ENCODE measurements at regions not wholly inside any gene's neighbourhood (a gene's known extent, or its start where the extent isn't known, plus 50 kb on each side); places are given as distances from the start of the nearest gene placed in this dataset.

- no peak for DNase-seq
- no peak for TF ChIP-seq GATA1 (IDR thresholded peaks at IDR 0.05; ENCODE audit: low read depth, low read length)
Measured at GRCh38 chr3:103075282-103075681, 640.5 kb downstream of the ZPLD1 start.

GRCh38 chr3:103077910-103078309 lies 643.1 kb downstream of the ZPLD1 start:
- TF ChIP-seq POLR2A (IDR thresholded peaks at IDR 0.05; ENCODE audit: low read length) (no peak), GATA1 (IDR thresholded peaks at IDR 0.05; ENCODE audit: low read depth, low read length) (no peak)

GRCh38 chr3:103082501-103082900 lies 647.7 kb downstream of the ZPLD1 start:
- TF ChIP-seq POLR2A (IDR thresholded peaks at IDR 0.05; ENCODE audit: low read length): no peak
- TF ChIP-seq GATA1 (IDR thresholded peaks at IDR 0.05; ENCODE audit: low read depth, low read length): no peak
- no peak for DNase-seq

More at GRCh38 chr3:103077910-103078309, 643.1 kb downstream of the ZPLD1 start:
- no peak for DNase-seq

DNA sequence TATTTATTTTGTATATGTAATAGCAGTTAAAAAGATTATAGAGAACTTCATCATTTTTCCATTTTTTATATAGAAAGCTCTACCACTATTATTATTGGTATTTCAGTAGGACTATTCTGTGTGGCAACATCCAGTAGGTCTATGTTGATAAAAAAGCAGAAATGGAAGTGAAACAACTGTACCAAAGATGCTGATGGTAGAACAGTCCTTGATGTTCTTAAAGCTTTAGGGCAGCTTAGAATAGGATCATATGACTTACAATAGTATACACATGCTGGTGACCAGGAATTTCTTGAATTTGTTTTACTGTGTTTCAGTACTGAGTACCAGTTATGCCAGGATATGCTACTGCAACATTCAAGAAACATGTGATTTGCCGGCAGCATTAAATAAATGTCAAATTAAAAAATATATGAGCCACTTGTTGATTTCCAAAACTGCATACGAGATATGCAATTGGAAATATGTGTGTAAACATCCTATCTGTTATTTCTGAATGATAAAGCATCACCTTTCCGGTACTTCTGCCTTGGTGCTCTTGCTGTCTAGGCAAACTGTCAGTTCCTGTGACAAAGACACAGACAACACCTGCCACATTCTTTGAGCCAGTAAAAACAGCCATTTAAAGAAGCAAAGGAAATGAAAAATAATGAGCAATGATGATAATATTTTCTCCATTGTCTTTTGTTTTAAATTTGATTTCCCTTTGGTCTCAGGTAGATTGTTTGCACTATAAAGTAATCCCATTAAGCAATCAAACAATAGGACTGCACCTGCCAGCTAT lies 649.2 kb downstream of the ZPLD1 start:
- DNase-seq: no peak
- TF ChIP-seq GATA1 (IDR thresholded peaks at IDR 0.05; ENCODE audit: low read depth, low read length) (no peak), POLR2A (IDR thresholded peaks at IDR 0.05; ENCODE audit: low read length) (no peak)

DNA sequence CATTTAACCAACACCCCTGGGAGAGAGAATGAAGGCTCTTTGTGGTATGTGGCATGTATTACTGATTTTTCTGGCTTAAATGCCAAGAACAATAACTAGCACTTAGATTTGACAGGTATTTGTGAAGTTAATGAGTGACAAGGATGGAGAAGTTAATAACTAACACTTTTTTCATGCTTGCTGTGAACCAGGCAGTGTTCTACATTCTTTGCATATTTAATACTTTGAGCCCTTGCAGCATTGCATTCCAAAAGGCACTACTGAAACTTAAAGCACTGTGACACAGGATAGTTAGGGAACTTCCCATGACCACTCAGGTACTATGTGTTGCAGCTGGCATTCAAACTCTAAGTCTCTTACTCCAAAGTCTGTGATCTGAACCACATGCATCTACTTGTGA lies 650.6 kb downstream of the ZPLD1 start:
- no peak for DNase-seq
- TF ChIP-seq POLR2A (IDR thresholded peaks at IDR 0.05; ENCODE audit: low read length) (no peak), GATA1 (IDR thresholded peaks at IDR 0.05; ENCODE audit: low read depth, low read length) (no peak)

DNA sequence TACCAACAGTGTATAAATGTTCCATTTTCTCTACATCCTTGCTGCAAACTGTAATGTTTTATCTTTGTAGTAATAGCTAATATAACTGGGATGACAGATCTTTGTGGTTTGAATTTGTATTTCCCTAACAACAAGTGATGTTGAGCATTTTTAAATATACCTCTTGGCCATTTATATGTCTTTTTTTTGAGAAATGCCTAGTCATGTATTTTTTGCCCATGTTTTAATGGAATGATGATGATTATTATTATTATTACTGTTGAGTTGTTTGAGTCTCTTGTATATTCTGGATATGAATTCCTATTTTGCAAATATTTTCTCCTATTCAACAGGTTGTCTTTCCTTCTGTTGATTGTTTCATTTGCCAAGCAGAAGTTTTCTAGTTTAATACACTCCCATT lies 654.9 kb downstream of the ZPLD1 start:
- no peak for TF ChIP-seq GATA1 (IDR thresholded peaks at IDR 0.05; ENCODE audit: low read depth, low read length)
- no peak for TF ChIP-seq POLR2A (IDR thresholded peaks at IDR 0.05; ENCODE audit: low read length)
- no peak for DNase-seq

GRCh38 chr3:103105206-103105605 lies 670.4 kb downstream of the ZPLD1 start:
- no peak for TF ChIP-seq GATA1 (IDR thresholded peaks at IDR 0.05; ENCODE audit: low read depth, low read length)
- no peak for TF ChIP-seq POLR2A (IDR thresholded peaks at IDR 0.05; ENCODE audit: low read length)
- no peak for DNase-seq

DNA sequence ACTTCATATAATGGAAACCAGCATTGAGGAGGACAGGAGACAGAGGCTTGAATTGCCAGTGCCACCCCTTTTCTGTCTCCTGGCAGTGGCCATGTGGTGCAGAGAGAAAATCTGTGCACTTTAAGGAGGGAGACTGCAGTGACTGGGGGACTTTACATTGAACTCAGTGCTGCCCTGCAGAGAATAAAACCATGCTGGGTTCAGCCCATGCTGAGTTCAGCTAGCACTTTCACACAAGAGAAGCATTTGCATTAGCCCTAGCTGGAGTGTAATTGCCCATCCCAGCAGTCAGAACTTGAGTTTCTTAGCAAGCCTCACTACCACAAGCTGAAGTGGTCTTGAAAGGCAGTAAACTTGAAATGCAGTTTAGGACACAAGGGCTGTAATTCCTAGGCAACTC lies 677.5 kb downstream of the ZPLD1 start:
- no peak for TF ChIP-seq POLR2A (IDR thresholded peaks at IDR 0.05; ENCODE audit: low read length)
- TF ChIP-seq GATA1 (IDR thresholded peaks at IDR 0.05; ENCODE audit: low read depth, low read length): no peak
- DNase-seq: no peak

- DNase-seq: no peak
- no peak for TF ChIP-seq POLR2A (IDR thresholded peaks at IDR 0.05; ENCODE audit: low read length)
- TF ChIP-seq GATA1 (IDR thresholded peaks at IDR 0.05; ENCODE audit: low read depth, low read length): no peak
Measured at GRCh38 chr3:103126115-103126514, 691.3 kb downstream of the ZPLD1 start.

DNA sequence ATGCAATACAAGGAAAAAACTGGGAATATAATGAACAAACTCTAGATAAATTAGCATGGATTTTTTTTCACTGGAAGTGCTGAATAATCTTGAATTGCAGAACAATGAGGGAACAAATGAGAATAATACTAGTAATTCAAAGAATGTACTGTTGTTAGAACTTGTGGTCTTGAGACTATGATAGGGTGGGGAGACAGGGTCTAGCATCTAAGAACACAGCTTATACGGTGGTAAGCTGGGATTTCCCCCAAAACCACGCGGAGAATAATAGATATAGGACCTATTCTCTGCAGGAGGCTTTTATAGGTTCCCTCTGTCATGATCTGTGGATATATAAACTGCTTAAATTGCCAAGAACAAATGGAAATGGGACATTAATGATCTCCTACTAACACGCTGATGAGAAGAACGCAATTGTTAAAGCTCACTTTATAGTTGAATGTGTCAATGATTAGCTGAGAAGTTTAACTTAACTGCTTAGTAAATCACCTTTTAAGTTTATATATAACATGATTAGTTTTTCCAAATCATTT lies 692.3 kb downstream of the ZPLD1 start:
- DNase-seq: no peak
- TF ChIP-seq GATA1 (IDR thresholded peaks at IDR 0.05; ENCODE audit: low read depth, low read length): no peak
- no peak for TF ChIP-seq POLR2A (IDR thresholded peaks at IDR 0.05; ENCODE audit: low read length)

DNA sequence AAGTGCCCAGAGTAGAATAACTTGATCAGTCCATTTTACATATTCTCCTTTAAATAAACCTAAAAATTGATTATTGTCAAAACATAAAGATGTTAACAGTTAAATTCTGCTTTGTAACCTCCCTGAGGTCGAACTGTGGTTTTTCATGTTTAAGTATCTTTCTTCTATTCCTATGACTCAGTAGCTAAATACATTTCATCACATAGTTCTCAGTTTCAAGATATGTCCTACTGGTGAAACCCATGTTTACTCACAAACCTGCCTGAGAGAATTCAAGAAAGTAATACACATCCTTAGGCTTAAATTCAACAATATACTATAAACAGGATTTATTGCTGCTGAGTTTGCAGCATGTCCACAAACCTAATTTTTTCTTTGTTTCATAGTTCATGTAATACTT lies 692.9 kb downstream of the ZPLD1 start:
- DNase-seq: no peak
- TF ChIP-seq POLR2A (IDR thresholded peaks at IDR 0.05; ENCODE audit: low read length) (no peak), GATA1 (IDR thresholded peaks at IDR 0.05; ENCODE audit: low read depth, low read length) (no peak)

DNA sequence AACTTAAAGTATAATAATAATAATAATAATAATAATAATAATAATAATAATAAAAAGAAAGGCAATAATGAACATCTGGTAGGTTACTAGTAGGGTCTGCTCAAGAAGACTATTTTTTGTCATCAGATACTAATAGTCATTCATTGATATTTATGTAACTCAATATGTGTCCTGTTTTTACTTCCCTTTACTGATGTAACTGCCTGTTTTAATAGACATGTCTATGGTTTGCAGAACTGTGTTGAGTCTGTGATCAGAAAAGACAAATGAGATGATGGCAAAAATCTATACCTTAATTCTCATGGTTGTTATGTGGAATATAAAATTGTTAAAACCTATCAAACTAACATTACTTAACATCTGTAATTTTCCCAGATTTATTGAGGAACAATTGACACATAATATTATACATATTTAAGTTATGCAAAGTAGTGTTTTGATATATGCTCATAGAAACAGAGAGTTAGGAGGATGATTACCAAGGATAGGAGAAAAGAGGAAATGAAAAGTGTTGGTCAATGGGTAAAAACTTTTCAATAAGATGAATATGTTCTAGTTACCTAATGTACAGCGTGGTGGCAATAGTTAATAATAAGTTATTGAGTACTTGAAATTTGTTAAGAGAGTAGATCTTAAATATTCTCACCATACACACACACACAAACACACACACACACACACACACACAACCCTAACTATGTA lies 699.4 kb downstream of the ZPLD1 start:
- DNase-seq: no peak
- no peak for TF ChIP-seq GATA1 (IDR thresholded peaks at IDR 0.05; ENCODE audit: low read depth, low read length)
- TF ChIP-seq POLR2A (IDR thresholded peaks at IDR 0.05; ENCODE audit: low read length): no peak

- TF ChIP-seq GATA1 (IDR thresholded peaks at IDR 0.05; ENCODE audit: low read depth, low read length) (no peak), POLR2A (IDR thresholded peaks at IDR 0.05; ENCODE audit: low read length) (no peak)
- no peak for DNase-seq
Measured at GRCh38 chr3:103136621-103137020, 701.8 kb downstream of the ZPLD1 start.

DNA sequence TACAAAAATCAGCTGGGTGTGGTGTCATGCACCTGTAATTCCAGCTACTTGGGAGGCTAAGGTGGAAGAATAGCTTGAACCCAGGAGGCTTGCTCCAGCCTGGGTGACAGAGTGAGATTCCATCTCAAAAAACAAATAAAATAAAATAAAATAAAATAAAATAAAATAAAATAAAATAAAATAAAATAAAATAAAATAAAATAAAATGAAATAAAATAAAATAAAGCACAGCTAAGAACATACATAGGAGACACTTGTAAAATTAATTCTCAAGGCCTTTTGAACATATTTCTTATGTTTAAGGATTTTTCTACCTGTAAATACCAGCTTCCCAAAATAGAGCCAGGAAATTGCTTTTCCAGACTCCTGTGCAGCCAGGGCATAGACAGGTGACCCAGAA lies 703.0 kb downstream of the ZPLD1 start:
- no peak for TF ChIP-seq GATA1 (IDR thresholded peaks at IDR 0.05; ENCODE audit: low read depth, low read length)
- no peak for TF ChIP-seq POLR2A (IDR thresholded peaks at IDR 0.05; ENCODE audit: low read length)
- no peak for DNase-seq

- TF ChIP-seq POLR2A (IDR thresholded peaks at IDR 0.05; ENCODE audit: low read length): no peak
- DNase-seq: no peak
Measured at GRCh38 chr3:103158183-103158582, 723.4 kb downstream of the ZPLD1 start.
